ENCODE measurements at regions not wholly inside any gene's neighbourhood (a gene's known extent, or its start where the extent isn't known, plus 50 kb on each side); places are given as distances from the start of the nearest gene placed in this dataset.

DNA sequence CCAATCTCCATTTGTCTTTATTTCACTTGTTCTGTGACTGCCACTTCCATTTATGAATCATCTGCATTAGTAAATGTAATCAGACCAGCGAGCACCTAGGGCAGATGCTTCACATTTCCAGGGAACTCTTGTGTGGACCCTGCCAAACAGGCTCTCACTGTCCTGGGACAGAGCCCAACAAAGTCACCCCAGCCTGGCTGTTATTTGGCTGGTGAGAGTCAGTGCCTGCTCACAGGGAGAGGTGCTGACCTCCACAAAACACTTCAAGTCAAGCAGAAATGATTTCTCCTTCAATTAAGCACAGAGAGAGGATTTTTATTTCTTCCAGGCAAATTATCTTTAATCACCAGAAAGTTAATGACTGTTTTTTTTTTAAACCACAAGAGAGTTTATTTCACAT, 568.0 kb downstream of the MTRR start:
- 87% methylated on average over 1 of the region's 1 CpG for WGBS
- H3K4me3 ChIP-seq (ENCODE audit: low read length) = no peak overlapping the region
- no peaks in the 10 kb centered on the region for H3K9me3 ChIP-seq (ENCODE audit: insufficient read depth, low read depth, low read length)
- no peaks in the 10 kb centered on the region for H3K27me3 ChIP-seq (ENCODE audit: insufficient read depth, low read length)
- no peaks in the 10 kb centered on the region for H3K36me3 ChIP-seq (ENCODE audit: insufficient read depth, low read length)
- no peak overlapping the region for H3K27ac ChIP-seq (ENCODE audit: low read depth, low read length)
- no peaks in the 10 kb centered on the region; the same call in 1 of the 2 replicates for H3K4me1 ChIP-seq (ENCODE audit: insufficient read depth, low read length)
- no peak overlapping the region for H3K9ac ChIP-seq (ENCODE audit: low read depth, low read length)

DNA sequence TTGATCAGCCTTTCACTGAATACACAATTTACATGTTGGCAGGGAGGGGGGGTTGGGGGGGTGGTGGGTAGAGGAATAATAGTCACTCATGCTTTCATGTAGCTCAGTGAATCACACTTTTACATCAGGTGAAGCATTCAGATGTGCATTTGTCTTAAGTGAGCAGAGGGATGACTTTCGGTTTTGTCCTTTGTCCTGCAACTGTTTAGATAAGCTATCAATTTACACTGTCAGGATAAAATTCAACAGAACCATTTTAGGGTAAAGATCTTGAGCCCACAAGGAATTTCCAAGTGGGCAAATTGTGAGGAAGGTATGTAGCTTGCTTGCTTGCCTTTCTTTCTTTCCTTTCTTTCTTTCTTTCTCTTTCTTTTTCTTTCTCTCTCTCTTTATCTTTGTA, 576.2 kb downstream of the MTRR start:
- no peaks in the 10 kb centered on the region for H3K27me3 ChIP-seq (ENCODE audit: insufficient read depth, low read length)
- H3K27ac ChIP-seq (ENCODE audit: low read depth, low read length) = no peak overlapping the region
- no peaks in the 10 kb centered on the region for H3K36me3 ChIP-seq (ENCODE audit: insufficient read depth, low read length)
- H3K9me3 ChIP-seq (ENCODE audit: insufficient read depth, low read depth, low read length) = no peaks in the 10 kb centered on the region
- WGBS = 77% methylated on average over 1 of the region's 1 CpG
- no peak overlapping the region for H3K4me3 ChIP-seq (ENCODE audit: low read length)
- H3K9ac ChIP-seq (ENCODE audit: low read depth, low read length) = no peak overlapping the region
- no peaks in the 10 kb centered on the region for H3K4me1 ChIP-seq (ENCODE audit: insufficient read depth, low read length)

DNA sequence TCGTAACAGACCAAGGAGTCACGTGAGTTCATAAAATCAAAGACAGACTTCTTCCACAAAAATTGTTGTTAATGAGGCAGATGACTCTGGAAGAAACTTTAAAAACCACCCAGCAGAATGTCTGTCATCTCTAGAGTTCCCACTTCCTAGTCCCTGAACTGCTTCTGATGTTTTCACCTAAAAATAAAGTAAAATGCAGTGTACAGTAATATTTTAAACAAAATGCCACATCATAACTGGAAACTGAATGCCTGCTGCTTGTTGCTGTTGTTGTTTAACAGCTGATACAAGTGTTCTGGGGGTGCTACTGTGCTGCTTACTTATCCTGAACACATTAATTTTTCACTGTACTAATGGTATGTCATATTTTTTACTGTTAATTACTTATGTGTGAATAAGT, 577.2 kb downstream of the MTRR start:
- Histone ChIP-seq H3K4me3 (ENCODE audit: low read length) (no peak overlapping the region), H3K4me1 (ENCODE audit: insufficient read depth, low read length) (no peaks in the 10 kb centered on the region), H3K27me3 (ENCODE audit: insufficient read depth, low read length) (no peaks in the 10 kb centered on the region), H3K9ac (ENCODE audit: low read depth, low read length) (no peak overlapping the region), H3K36me3 (ENCODE audit: insufficient read depth, low read length) (no peaks in the 10 kb centered on the region), H3K27ac (ENCODE audit: low read depth, low read length) (no peak overlapping the region), H3K9me3 (ENCODE audit: insufficient read depth, low read depth, low read length) (no peaks in the 10 kb centered on the region)
- 97% methylated on average over 2 of the region's 2 CpGs for WGBS

DNA sequence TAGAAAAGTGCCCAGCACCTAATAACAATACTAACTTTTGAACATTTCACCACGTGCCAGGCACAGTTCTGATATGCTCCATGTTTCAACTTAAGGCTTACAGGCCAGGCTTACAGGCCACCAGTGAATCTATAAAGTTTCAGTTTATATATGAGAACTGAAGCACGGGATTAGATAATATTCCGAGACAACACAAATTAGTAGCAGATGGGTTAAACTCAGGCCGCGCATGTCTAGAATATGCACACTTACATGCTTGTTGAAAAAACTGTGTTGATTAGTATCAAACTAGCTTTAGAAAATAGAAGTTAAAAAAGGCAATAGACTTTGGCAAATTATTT, 587.9 kb downstream of the MTRR start:
- peak overlapping the region; percentile 53; the same call in 1 of the 2 replicates for H3K4me3 ChIP-seq (ENCODE audit: low read length)
- no peak overlapping the region for H3K27ac ChIP-seq (ENCODE audit: low read depth, low read length)
- H3K9ac ChIP-seq (ENCODE audit: low read depth, low read length) = no peak overlapping the region
- peaks cover 2% of the 10 kb centered on the region; the same call in 1 of the 2 replicates for H3K27me3 ChIP-seq (ENCODE audit: insufficient read depth, low read length)
- H3K36me3 ChIP-seq (ENCODE audit: insufficient read depth, low read length) = no peaks in the 10 kb centered on the region
- WGBS = 97% methylated on average over 5 of the region's 5 CpGs
- no peaks in the 10 kb centered on the region for H3K4me1 ChIP-seq (ENCODE audit: insufficient read depth, low read length)
- peaks cover 2% of the 10 kb centered on the region; the same call in 1 of the 2 replicates for H3K9me3 ChIP-seq (ENCODE audit: insufficient read depth, low read depth, low read length)

DNA sequence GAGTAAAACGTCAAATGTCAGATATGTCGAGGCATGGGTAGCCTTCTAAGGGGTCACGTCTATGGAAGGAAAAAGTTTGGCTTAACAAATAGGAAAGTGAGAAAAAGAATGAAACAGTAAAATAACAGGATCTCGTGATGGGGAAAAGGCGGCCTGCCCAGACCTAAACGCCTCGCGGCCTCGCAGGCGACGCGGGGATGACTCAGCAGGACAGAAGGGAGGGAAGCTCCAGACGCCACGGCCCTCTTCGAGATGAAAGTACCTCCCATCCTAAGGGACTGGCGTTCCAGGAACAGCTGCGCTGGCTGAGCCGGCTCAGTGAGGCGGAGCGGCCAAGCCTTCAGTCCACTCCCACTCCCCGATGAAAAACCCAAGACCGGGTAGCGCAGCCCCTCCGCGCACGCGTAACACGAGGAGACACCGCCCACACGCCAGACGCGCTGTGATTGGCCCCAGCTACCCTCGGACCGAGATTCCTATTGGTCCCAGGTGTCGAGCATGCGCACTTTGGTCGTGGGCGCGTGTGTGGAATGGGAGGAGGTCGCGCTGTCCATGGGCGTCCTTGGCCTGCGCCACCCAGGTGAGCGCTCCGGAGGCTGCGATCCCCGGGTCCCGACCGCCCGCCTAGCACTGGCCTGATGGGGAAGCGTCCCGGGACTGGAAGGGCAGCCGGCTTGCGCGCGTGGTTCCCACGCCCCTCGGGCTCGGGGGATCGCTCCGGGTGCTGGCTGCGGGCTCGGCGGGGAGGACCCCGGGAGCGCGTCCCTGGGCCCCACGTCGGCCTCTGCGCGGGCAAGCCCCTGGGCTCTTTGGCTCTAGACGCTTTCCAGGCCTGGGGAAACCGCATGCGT, 588.5 kb downstream of the MTRR start:
- 95% methylated on average over 74 of the region's 74 CpGs for WGBS
- Histone ChIP-seq H3K9ac (ENCODE audit: low read depth, low read length) (peak overlapping the region; percentile 38; the same call in 1 of the 2 replicates), H3K27ac (ENCODE audit: low read depth, low read length) (no peak overlapping the region), H3K36me3 (ENCODE audit: insufficient read depth, low read length) (no peaks in the 10 kb centered on the region), H3K4me3 (ENCODE audit: low read length) (peak overlapping the region; percentile 53), H3K4me1 (ENCODE audit: insufficient read depth, low read length) (no peaks in the 10 kb centered on the region), H3K27me3 (ENCODE audit: insufficient read depth, low read length) (peaks cover 2% of the 10 kb centered on the region; the same call in 1 of the 2 replicates), H3K9me3 (ENCODE audit: insufficient read depth, low read depth, low read length) (peaks cover 2% of the 10 kb centered on the region; the same call in 1 of the 2 replicates)

DNA sequence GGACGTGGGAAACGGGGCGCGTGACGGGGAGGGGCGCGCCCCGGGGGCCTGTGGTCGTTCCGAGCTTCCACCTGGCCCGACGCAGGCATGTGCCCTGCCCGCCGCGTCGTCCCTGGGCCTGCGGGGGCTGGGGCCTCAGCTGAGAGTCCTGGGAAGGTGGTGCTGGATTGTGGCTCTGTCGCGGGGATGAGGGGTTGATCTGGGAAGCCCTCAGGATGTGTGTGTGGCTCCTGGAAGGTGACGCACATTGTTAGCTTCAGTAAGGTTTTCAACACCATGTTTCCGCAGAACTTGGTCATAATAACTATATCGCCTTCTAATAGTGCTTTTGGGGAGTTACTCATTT, 589.1 kb downstream of the MTRR start:
- 96% methylated on average over 22 of the region's 22 CpGs for WGBS
- Histone ChIP-seq H3K27me3 (ENCODE audit: insufficient read depth, low read length) (peaks cover 2% of the 10 kb centered on the region; the same call in 1 of the 2 replicates), H3K4me3 (ENCODE audit: low read length) (peak overlapping the region; percentile 53), H3K27ac (ENCODE audit: low read depth, low read length) (no peak overlapping the region), H3K4me1 (ENCODE audit: insufficient read depth, low read length) (no peaks in the 10 kb centered on the region), H3K9me3 (ENCODE audit: insufficient read depth, low read depth, low read length) (peaks cover 2% of the 10 kb centered on the region; the same call in 1 of the 2 replicates), H3K36me3 (ENCODE audit: insufficient read depth, low read length) (no peaks in the 10 kb centered on the region), H3K9ac (ENCODE audit: low read depth, low read length) (peak overlapping the region; percentile 38; the same call in 1 of the 2 replicates)

DNA sequence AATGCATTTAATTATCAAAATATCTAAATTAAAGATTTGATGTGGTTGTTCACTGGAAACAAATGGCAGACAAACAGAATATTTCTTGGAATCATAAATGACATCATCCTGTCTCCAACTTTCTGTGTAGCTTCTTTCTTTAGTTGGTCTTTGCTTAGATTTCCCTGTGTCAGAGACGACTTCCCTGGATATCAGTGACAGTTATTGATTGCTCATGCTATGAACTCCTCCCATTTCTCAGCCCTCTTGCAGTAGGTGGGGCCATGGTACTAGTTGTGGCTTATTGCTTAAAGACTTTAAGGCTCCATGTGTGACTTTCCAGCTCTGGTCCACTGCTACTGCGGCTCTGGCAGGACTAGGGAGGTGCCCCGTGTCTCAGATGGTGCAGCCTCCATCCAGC, 592.6 kb downstream of the MTRR start:
- no peak overlapping the region for H3K9ac ChIP-seq (ENCODE audit: low read depth, low read length)
- H3K9me3 ChIP-seq (ENCODE audit: insufficient read depth, low read depth, low read length) = no peaks in the 10 kb centered on the region
- H3K4me3 ChIP-seq (ENCODE audit: low read length) = no peak overlapping the region
- no peaks in the 10 kb centered on the region for H3K4me1 ChIP-seq (ENCODE audit: insufficient read depth, low read length)
- no peaks in the 10 kb centered on the region for H3K27me3 ChIP-seq (ENCODE audit: insufficient read depth, low read length)
- H3K27ac ChIP-seq (ENCODE audit: low read depth, low read length) = no peak overlapping the region
- 76% methylated on average over 3 of the region's 3 CpGs for WGBS
- no peaks in the 10 kb centered on the region for H3K36me3 ChIP-seq (ENCODE audit: insufficient read depth, low read length)

DNA sequence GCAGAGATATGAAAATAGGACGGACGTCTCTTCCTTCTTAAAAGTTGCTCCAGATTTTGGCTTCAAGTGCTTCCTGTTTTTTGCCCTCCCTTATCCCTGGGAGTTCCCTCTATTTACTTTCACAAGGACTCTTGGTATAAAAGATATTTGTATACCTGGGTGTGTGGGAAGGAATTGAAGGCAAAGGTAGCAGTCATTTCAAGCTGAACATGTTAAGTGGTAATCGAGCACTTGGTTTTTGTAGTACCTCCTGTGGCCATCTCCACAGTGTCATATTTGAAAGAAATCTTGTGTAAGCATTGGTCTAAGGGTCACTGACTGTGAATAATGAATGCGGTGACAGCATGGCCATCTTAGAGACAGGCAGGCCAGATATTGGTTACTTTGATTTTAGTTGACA, 593.6 kb downstream of the MTRR start:
- WGBS = 98% methylated on average over 4 of the region's 4 CpGs
- Histone ChIP-seq H3K4me3 (ENCODE audit: low read length) (no peak overlapping the region), H3K36me3 (ENCODE audit: insufficient read depth, low read length) (no peaks in the 10 kb centered on the region), H3K9ac (ENCODE audit: low read depth, low read length) (no peak overlapping the region), H3K4me1 (ENCODE audit: insufficient read depth, low read length) (no peaks in the 10 kb centered on the region), H3K9me3 (ENCODE audit: insufficient read depth, low read depth, low read length) (no peaks in the 10 kb centered on the region), H3K27ac (ENCODE audit: low read depth, low read length) (no peak overlapping the region), H3K27me3 (ENCODE audit: insufficient read depth, low read length) (no peaks in the 10 kb centered on the region)

DNA sequence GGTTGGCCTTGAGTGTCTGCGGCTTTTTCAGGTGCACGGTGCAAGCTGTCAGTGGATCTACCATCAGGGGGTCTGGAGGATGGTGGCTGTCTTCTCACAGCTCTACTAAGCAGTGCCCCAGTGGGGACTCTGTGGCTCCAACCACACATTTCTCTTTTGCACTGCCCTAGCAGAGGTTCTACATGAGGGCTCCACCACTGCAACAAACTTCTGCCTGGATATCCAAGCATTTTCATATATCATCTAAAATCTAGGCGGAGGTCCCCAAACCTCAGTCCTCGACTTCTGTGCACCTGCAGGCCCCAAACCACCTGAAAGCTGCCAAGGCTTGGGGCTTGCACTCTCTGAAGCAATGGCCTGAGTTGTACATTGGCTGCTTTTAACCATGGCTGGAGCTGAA, 601.5 kb downstream of the MTRR start:
- Histone ChIP-seq H3K9ac (ENCODE audit: low read depth, low read length) (no peak overlapping the region), H3K36me3 (ENCODE audit: insufficient read depth, low read length) (no peaks in the 10 kb centered on the region; the same call in 1 of the 2 replicates), H3K4me3 (ENCODE audit: low read length) (no peak overlapping the region), H3K4me1 (ENCODE audit: insufficient read depth, low read length) (peaks cover 4% of the 10 kb centered on the region; the same call in 1 of the 2 replicates), H3K27me3 (ENCODE audit: insufficient read depth, low read length) (no peaks in the 10 kb centered on the region), H3K9me3 (ENCODE audit: insufficient read depth, low read depth, low read length) (peaks cover 49% of the 10 kb centered on the region), H3K27ac (ENCODE audit: low read depth, low read length) (no peak overlapping the region)
- 93% methylated on average over 4 of the region's 4 CpGs for WGBS

DNA sequence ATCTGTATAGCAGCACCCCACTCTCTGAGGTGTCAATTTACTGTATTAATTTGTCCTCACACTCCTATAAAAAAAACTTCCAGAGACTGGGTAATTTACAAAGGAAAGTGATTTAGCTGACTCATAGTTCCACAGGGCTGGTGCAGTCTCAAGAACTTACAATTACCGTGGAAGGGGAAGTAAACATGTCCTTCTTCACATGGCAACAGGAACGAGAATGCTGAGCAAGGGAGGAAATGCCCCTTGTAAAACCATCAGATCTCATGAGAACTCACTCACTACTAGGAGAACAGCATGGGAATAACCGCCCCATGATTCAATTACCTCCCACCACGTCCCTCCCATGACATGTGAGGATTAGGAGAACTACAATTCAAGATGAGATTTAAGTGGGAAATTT, 602.6 kb downstream of the MTRR start:
- Histone ChIP-seq H3K4me1 (ENCODE audit: insufficient read depth, low read length) (peaks cover 4% of the 10 kb centered on the region; the same call in 1 of the 2 replicates), H3K36me3 (ENCODE audit: insufficient read depth, low read length) (no peaks in the 10 kb centered on the region; the same call in 1 of the 2 replicates), H3K4me3 (ENCODE audit: low read length) (no peak overlapping the region), H3K27me3 (ENCODE audit: insufficient read depth, low read length) (no peaks in the 10 kb centered on the region), H3K9ac (ENCODE audit: low read depth, low read length) (no peak overlapping the region), H3K9me3 (ENCODE audit: insufficient read depth, low read depth, low read length) (peaks cover 49% of the 10 kb centered on the region), H3K27ac (ENCODE audit: low read depth, low read length) (no peak overlapping the region)
- 95% methylated on average over 2 of the region's 4 CpGs for WGBS

DNA sequence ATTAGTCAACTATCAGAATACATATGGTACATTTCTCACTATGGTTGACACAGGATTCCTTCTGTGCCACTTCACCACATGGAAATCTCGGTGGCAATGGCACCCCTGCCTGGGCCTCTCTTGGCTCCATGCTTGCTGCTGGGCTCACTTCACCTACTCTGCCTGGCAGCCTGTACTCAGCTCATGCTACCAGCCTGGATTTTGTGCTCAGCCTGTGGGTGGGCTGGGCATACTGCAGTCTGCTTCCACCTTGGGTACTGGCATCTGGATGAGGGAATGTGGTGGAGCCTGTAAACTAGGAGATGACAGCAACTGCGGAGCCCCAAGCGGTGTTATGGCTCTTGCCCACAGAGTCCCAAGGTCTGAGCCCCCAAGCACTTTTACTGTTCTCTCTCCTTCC, 604.1 kb downstream of the MTRR start:
- H3K27ac ChIP-seq (ENCODE audit: low read depth, low read length) = no peak overlapping the region
- no peaks in the 10 kb centered on the region; the same call in 1 of the 2 replicates for H3K36me3 ChIP-seq (ENCODE audit: insufficient read depth, low read length)
- H3K9me3 ChIP-seq (ENCODE audit: insufficient read depth, low read depth, low read length) = peaks cover 49% of the 10 kb centered on the region
- H3K4me1 ChIP-seq (ENCODE audit: insufficient read depth, low read length) = peaks cover 4% of the 10 kb centered on the region; the same call in 1 of the 2 replicates
- no peak overlapping the region for H3K4me3 ChIP-seq (ENCODE audit: low read length)
- no peaks in the 10 kb centered on the region for H3K27me3 ChIP-seq (ENCODE audit: insufficient read depth, low read length)
- 94% methylated on average over 3 of the region's 3 CpGs for WGBS
- H3K9ac ChIP-seq (ENCODE audit: low read depth, low read length) = no peak overlapping the region

All from HUES64 (cell line).